ENCODE measurements at regions not wholly inside any gene's neighbourhood (a gene's known extent, or its start where the extent isn't known, plus 50 kb on each side); places are given as distances from the start of the nearest gene placed in this dataset.

- no peak for TF ChIP-seq CTCF (IDR thresholded peaks at IDR 0.05)
- no peaks in the 10 kb centered on the region for H3K27me3 ChIP-seq (ENCODE audit: insufficient read depth in 3 of 3, low read length in 2 of 3)
- H3K4me1 ChIP-seq: no peaks in the 10 kb centered on the region
- DNase-seq: no peak
- H3K36me3 ChIP-seq (ENCODE audit: insufficient read depth in 1 of 2, low read depth in 1 of 2): no peaks in the 10 kb centered on the region
- no peak overlapping the region for H3K4me3 ChIP-seq
- WGBS, 3 donors: 91 to 97% (median 94%) methylated on average over 1 of the region's 1 CpG
- peaks cover 8% of the 10 kb centered on the region for H3K9me3 ChIP-seq
- no peak for ATAC-seq
- H3K27ac ChIP-seq: no peak overlapping the region
- intact Hi-C loops (cut with DNase I): no loop called here
Observed at GRCh38 chr5:135159626-135160025, 125.6 kb upstream of the PITX1 start.

DNA sequence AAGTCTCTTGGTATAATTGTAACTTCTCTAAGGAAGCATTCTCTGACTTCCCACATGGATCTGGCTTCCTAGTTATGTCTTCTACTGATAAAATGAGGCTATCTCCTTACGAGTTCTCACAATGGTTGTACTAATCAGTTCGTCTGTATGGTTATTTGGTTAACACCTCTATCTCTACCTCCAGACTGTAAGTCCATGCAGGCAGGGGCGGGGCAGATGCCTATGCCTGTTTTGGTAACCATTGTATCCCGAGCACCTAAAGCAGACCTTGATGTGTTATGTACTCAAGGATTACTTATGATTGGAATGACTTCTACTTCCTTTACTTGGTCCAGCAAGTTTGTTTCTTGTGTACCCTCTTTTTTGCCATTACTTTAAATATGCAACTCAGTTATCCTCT lies 125.0 kb upstream of the PITX1 start:
- Histone ChIP-seq H3K27ac (no peak overlapping the region), H3K4me1 (no peaks in the 10 kb centered on the region), H3K27me3 (ENCODE audit: insufficient read depth in 3 of 3, low read length in 2 of 3) (no peaks in the 10 kb centered on the region), H3K36me3 (ENCODE audit: insufficient read depth in 1 of 2, low read depth in 1 of 2) (no peaks in the 10 kb centered on the region), H3K9me3 (peaks cover 8% of the 10 kb centered on the region), H3K4me3 (no peak overlapping the region)
- no peak for DNase-seq
- TF ChIP-seq CTCF (IDR thresholded peaks at IDR 0.05): no peak
- WGBS, 3 donors: 85 to 89% (median 88%) methylated on average over 4 of the region's 4 CpGs
- no peak for ATAC-seq
- intact Hi-C loops (cut with DNase I): no loop called here

- H3K27me3 ChIP-seq (ENCODE audit: insufficient read depth in 3 of 3, low read length in 2 of 3): no peaks in the 10 kb centered on the region
- no peak for TF ChIP-seq CTCF (IDR thresholded peaks at IDR 0.05)
- no peak overlapping the region for H3K4me3 ChIP-seq
- no peak for DNase-seq
- no peaks in the 10 kb centered on the region for H3K36me3 ChIP-seq (ENCODE audit: insufficient read depth in 1 of 2, low read depth in 1 of 2)
- peaks cover 8% of the 10 kb centered on the region for H3K9me3 ChIP-seq
- intact Hi-C loops (cut with DNase I): no loop called here
- 76 to 85% (median 84%) methylated on average over 1 of the region's 1 CpG for WGBS, 3 donors
- no peak overlapping the region for H3K27ac ChIP-seq
- no peaks in the 10 kb centered on the region for H3K4me1 ChIP-seq
- no peak for ATAC-seq
Observed at GRCh38 chr5:135158314-135158697, 124.3 kb upstream of the PITX1 start.

- Histone ChIP-seq H3K27me3 (ENCODE audit: insufficient read depth in 3 of 3, low read length in 2 of 3) (no peaks in the 10 kb centered on the region), H3K9me3 (peaks cover 8% of the 10 kb centered on the region), H3K4me3 (no peak overlapping the region), H3K27ac (no peak overlapping the region), H3K4me1 (no peaks in the 10 kb centered on the region), H3K36me3 (ENCODE audit: insufficient read depth in 1 of 2, low read depth in 1 of 2) (no peaks in the 10 kb centered on the region)
- no peak for ATAC-seq
- DNase-seq: no peak
- TF ChIP-seq CTCF (IDR thresholded peaks at IDR 0.05): no peak
- intact Hi-C loops (cut with DNase I): no loop called here
- WGBS, 3 donors: 95 to 98% (median 97%) methylated on average over 6 of the region's 6 CpGs
Observed at GRCh38 chr5:135157421-135158313, 123.6 kb upstream of the PITX1 start.

Measured in psoas muscle (tissue), 7 donors.